D341Med (cell line): ENCODE measurements at regions not wholly inside any gene's neighbourhood (a gene's known extent, or its start where the extent isn't known, plus 50 kb on each side); places are given as distances from the start of the nearest gene placed in this dataset.

Experiments used
- DNase-seq: peaks from one replicate; pipeline ENCODE4 v3.0.0; 2012; ENCODE audit warnings: low spot score

GRCh38 chr13:47332149-47332548 is 435.3 kb upstream of the HTR2A start:
- DNase-seq, result no peak

- DNase-seq, result no peak
These were observed 433.2 kb upstream of the HTR2A start for GRCh38 chr13:47330031-47330430.

DNA sequence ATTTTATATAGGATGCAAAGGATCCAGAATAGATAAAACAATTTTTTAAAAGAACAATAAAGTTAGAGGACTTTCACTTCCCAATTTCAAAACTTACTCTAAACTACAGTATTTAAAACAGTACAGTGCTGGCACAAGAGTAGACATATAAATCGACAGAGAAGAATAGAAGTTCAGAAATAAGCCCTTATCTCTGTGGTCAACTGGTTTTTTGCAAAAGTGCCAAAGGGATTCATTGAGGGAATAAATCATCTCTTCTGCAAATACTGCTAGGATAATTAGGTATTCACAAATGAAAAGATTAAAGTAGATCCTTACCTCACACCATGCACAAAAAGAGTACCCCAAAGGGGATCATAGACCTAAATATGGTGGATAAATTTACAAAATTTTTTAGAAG is 431.0 kb upstream of the HTR2A start:
- DNase-seq, result no peak

DNA sequence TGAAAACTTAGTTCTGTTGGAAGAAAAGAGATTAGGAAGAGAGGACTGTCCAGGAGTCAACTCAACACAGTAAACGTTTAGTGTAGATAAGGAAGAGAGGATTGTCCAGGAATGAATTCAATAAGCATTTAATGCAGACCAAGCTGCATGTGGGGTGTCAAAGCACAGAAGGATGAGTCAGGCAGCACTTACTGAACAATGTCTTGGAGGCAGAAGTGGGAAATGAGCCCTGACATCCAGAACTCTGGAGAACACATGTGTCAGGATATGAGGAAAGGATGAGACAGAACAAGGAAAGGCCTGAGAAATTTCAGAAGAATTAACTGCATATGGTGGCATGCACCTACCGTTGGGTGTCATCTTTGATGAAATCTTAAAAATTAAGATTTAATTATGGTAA is 429.2 kb upstream of the HTR2A start:
- no peak for DNase-seq

DNA sequence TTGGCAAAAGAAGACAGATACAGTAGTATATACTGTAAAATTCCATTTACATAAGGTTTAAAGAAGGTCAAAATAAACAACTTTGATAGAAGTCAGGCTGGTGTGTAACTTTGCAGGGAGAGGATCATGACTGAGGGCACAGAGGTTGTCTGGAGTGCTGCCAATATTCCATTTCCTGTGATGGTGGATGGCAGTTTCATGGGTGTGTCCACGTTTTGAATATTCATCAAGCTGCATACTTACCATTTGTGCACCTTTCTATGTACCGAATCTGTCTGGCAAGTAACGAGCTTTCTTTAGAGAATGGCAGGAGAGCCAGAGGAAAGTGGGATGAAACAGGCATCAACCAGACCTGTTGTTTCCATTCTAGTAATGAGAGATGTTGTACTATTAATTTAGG is 420.5 kb upstream of the HTR2A start:
- no peak for DNase-seq

- DNase-seq, result no peak
These were observed 413.5 kb upstream of the HTR2A start for GRCh38 chr13:47310401-47310800.

- DNase-seq, result no peak
These were observed 410.1 kb upstream of the HTR2A start for GRCh38 chr13:47306991-47307390.

- no peak for DNase-seq
These were observed 406.8 kb upstream of the HTR2A start for GRCh38 chr13:47303626-47304025.

DNA sequence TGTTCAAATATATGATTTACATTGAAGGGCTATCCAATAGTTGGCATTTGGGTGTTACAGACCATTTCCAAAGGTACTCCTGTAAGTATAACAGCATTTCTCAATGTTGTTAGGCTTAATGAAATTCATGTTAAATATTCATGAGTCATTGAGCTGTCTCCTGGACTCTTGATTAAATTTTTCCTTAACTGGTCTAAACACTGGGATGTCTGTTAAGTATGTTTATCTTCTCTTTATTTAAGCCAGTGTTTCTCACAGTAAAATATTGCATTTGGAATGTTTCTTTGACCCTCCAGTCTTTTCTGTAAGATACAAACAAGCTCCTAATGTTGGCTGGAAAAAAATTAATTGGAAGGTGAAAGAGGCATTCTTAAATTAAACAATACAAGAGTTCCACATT is 402.5 kb upstream of the HTR2A start:
- no peak for DNase-seq

DNA sequence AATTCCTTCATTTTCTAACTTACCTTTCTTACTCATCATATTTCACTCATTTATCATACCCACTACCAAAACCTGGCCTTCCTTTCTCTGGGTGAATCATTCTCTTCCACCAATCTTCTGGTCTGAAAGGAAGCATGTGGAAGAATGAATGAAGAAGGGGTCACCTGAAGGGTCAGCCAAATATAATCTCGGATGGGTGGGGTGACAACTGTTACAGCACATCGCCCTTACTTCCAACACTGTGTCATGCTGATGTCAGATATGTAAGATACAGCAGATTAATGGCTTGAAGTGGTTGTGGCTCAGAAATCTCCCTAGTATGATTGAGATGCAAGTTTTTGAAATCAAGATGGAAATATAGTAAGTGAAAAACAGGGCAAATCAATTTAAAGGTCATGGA is 401.7 kb upstream of the HTR2A start:
- DNase-seq, result no peak

DNA sequence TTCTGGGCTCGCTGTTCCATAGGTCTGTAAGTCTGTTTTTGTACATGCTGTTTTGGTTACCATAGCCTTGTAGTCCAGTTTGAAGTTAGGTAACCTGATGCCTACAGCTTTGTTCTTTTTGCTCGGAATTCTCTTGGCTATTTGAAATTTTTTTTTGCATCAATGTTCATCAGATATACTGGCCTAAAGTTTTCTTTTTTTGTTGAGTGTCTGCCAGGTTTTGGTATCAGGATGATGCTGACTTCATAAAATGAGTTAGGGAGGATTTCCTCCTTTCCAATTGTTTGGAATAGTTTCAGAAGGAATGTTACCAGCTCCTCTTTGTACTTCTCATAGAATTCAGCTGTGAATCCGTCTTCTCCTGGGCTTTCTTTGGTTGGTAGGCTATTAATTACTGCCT is 397.8 kb upstream of the HTR2A start:
- DNase-seq, result no peak

DNA sequence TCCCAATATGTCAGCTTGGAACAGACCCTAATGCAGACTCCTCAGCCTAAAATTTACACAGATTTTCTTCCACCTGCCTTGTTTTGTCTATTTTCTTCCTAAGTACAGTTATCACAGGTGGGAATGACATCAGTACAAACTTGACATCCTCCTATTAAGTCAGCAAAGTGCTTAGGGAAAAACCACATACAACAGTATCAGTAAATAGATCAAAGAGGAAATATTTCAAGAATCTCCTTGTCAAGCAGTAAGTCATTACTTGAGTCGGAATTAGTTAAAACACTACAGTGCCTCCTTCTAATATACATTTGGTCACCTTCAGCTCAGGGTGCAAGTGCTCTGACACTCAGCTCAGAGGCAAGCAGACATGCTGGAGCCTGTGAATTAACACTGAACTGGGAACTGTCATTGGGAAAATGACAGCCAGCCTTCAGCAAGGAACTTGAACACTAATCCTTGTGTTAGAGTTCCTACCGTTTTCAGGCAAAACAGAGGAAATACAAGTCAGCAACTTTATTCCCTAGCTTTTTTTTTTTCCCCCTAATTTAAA is 394.3 kb upstream of the HTR2A start:
- DNase-seq, result no peak

- DNase-seq, result no peak
These were observed 392.7 kb upstream of the HTR2A start for GRCh38 chr13:47289567-47289966.

GRCh38 chr13:47288546-47288945 is 391.7 kb upstream of the HTR2A start:
- no peak for DNase-seq

- DNase-seq, result no peak
These were observed 390.5 kb upstream of the HTR2A start for GRCh38 chr13:47287291-47287751.

- DNase-seq, result no peak
These were observed 385.1 kb upstream of the HTR2A start for GRCh38 chr13:47281991-47282390.

- no peak for DNase-seq
These were observed 383.1 kb upstream of the HTR2A start for GRCh38 chr13:47279920-47280319.

DNA sequence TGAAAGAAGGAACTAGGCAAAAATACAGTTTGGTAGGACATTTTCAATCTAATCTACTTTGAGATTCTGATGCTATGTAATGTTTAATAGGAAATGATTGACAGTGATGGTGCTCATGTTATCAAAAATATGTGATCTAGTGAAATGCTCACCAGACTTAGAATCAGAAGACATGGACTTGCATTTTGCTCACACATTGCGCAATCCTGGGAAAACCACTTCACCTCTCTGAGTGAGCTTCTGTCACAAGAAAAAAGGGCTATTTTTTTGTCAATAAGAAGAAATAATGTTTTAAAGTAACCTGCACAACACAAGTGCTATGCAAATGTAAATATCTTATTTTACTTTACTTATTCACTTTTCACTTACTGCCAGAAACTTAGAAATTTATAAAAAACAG is 380.9 kb upstream of the HTR2A start:
- no peak for DNase-seq

GRCh38 chr13:47268270-47268669 is 371.4 kb upstream of the HTR2A start:
- no peak for DNase-seq

GRCh38 chr13:47258384-47258783 is 361.5 kb upstream of the HTR2A start:
- no peak for DNase-seq

DNA sequence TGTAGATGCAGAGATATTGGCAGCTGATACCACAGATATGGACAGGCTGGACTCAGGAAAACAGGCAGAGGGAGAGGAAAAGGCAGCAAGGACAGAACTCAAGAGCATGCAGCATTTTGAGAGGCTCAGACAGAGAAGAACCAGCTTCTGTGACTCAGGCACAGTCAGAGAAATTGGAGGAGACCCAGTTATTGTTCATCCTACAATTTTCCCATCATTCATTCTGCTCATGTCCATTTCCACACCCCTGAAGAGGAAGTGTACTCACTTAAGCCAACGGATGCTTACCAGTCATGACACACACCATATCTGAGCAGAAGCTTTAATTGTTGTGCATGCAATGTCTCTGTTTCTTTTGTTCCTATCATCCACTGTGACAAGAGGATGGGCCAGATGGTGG is 359.8 kb upstream of the HTR2A start:
- DNase-seq, result no peak

DNA sequence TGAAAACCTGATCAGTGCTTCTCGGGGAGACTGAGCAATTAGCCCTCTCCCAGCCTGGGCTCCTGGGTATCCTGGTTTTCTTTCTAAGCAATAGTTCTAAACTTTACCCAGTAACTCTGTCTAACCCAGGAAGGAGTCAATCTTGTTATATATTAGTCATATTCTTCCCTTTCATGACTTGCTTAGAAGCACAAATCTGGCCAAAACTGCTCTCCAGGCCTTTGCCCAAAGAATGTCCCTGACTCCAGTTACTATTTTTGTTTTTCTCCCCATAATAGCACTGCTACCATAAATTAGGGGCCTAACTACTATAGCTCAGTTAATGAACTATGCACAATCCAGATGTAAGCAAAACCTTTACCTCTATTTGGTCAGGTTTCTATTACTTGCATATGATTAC is 355.8 kb upstream of the HTR2A start:
- DNase-seq, result no peak

DNA sequence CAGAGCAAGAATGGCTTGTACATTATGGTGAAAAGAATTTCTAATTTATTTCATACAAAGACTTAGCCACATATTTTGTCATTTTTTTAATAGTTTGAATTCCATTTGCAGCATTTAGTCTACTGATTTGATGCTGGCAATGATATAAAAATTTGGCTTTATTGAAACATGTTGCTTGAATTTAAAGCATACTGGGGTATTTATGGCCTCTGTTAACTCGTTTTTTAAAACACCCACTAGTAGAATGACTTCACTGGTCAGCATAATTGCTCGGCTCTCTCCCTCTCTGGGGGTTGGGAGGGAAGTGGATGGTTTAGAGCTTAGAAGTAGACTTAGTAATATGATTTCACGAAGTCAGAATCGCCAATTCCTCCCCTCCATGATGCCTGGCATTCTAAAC is 354.9 kb upstream of the HTR2A start:
- DNase-seq, result no peak

DNA sequence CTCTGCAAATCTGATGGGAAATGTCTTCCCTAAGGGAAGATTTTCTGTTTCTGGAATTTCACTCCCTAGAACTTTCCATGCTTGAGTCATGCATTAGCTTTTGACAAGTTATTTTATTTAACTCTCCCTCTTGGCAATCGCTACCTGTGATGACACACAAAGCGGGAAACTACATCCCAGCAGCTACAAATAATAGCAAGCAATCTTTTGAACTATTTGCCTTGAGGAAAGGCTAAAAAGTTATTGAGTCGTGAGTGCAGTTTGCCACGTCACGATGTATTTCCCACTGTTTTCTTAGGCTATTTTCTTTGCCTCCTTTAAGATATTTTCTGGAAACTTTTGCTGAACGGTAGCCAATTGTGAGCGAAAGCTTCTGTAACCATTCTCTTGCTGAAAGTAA is 353.3 kb upstream of the HTR2A start:
- no peak for DNase-seq

DNA sequence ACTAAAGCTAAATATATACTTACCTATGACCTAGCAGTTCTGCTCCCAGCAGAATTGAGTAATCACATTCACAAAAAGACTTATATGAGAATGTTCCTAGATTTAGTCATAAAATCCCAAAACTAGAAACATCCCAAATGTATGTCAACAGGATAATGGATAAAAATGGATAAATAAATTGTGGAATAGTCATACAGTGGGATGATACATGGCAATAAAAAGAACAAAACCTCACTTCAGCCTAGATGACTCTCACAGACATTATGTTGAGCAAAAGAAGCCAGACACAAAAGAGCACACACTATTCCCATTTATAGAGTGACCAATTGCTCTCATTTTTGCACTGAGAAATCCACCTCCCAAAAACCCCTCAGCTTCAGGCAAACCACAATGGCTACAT is 352.4 kb upstream of the HTR2A start:
- DNase-seq, result no peak
